DOHH2 (cell line): ENCODE measurements at regions not wholly inside any gene's neighbourhood (a gene's known extent, or its start where the extent isn't known, plus 50 kb on each side); places are given as distances from the start of the nearest gene placed in this dataset.

Experiments used
- CTCF ChIP-seq: fragments of 200-600 bp; sonication (generic); IDR thresholded peaks from one replicate; pipeline ENCODE4 v1.5.1; 2014; ENCODE audit warnings: antibody characterized with exemption, mild to moderate bottlenecking, low read depth, low read length; ENCODE audit not compliant: poor library complexity, severe bottlenecking
- EZH2phosphoT487 ChIP-seq: fragments of 200-600 bp; sonication (generic); IDR thresholded peaks from 2 replicates; pipeline ENCODE4 v1.6.1; 2017; ENCODE audit warnings: borderline replicate concordance, mild to moderate bottlenecking, antibody characterized with exemption, low read length, moderate library complexity, mixed read lengths

- TF ChIP-seq CTCF, result peak; percentile 74
- TF ChIP-seq EZH2phosphoT487, result no peak
Observed at GRCh38 chr11:104332110-104332509, 168.2 kb upstream of the PDGFD start.
